Epithelial cell of prostate (primary cell): ENCODE measurements at regions not wholly inside any gene's neighbourhood (a gene's known extent, or its start where the extent isn't known, plus 50 kb on each side); places are given as distances from the start of the nearest gene placed in this dataset.
"Not testable (repeated sequence)": the region's sequence is repeated elsewhere in the genome, so short reads cannot be mapped to it uniquely, and the experiment has no call there.

Experiments
- DNase-seq: peaks from one replicate; pipeline ENCODE4 v3.0.0-alpha.2; 2011; ENCODE audit warnings: low read depth, low spot score
- H3K27ac ChIP-seq: fragments of 450-650 bp; 2 replicates; pipeline ENCODE4 v1.5.1; 2017; ENCODE audit warnings: mild to moderate bottlenecking

DNA sequence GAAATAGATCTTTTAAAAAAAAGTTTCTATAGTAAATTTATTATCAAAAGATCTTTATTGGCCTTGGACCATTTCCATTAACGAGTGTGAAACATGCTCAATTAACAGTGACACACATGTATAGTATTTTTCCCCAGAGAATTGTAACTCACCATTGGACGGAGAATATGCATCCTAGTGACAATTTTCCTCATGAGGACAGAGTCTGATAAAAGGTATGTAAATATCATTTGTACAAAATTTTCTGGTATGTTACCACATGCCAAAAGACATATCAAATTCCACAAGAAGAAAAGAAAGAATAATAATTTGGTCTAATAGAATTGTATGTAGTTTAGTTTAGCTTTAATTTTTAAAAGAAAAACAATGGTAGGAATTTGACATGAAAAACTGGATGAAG lies 1096.0 kb upstream of the FLRT2 start:
- DNase-seq = no peak
- no peak overlapping the region for H3K27ac ChIP-seq

DNA sequence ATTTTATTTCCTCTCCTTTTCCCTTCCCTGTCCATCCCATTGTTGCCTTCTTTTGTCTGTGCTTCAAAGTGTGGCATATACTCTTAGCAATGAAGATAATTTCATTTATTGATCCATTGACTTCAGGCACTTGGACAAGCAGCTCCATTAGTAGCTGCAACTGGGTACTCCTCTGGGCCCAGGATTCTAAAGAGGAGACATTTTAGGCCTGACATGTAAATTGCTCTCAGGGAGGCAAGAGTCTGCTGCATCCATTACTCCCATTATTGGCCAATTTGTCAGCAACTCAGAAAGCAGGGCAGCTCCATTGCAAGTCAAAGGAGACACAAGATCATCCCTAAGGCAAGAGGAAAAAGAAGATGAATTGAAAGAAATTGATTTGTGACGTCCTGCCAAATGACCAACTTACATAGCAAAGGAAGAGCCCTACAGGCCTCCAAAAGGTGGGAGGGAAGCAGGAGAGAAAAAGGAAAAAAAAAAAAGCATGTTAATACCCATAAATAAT lies 1094.1 kb upstream of the FLRT2 start:
- H3K27ac ChIP-seq = no peak overlapping the region

GRCh38 chr14:84436528-84436927 lies 1093.4 kb upstream of the FLRT2 start:
- H3K27ac ChIP-seq = no peak overlapping the region
- DNase-seq = no peak

More for the DNA sequence above, 1094.1 kb upstream of the FLRT2 start:
- no peak for DNase-seq

DNA sequence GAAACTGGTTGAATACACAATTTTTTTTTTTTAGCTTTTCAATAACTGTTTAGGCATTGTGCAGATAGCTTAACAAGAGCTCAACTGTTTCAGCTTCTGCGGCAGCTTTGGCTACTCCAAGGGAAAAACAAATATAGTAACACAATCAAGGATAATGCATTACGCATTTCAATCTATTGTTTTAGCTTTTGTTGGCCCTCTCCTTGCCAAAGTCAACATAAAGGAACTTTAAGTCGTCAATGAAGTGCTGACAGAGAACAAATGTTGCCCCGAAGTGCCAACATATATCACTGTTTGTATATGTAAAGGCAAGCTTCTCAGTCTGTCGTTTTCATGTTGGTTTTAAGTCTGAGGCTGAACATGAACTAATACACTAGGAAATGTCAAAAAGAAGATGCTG lies 1087.4 kb upstream of the FLRT2 start:
- H3K27ac ChIP-seq = no peak overlapping the region
- DNase-seq = no peak

- DNase-seq = no peak
- no peak overlapping the region for H3K27ac ChIP-seq
Measured at GRCh38 chr14:84445486-84445885, 1084.5 kb upstream of the FLRT2 start.

GRCh38 chr14:84446250-84446649 lies 1083.7 kb upstream of the FLRT2 start:
- no peak for DNase-seq
- no peak overlapping the region for H3K27ac ChIP-seq

DNA sequence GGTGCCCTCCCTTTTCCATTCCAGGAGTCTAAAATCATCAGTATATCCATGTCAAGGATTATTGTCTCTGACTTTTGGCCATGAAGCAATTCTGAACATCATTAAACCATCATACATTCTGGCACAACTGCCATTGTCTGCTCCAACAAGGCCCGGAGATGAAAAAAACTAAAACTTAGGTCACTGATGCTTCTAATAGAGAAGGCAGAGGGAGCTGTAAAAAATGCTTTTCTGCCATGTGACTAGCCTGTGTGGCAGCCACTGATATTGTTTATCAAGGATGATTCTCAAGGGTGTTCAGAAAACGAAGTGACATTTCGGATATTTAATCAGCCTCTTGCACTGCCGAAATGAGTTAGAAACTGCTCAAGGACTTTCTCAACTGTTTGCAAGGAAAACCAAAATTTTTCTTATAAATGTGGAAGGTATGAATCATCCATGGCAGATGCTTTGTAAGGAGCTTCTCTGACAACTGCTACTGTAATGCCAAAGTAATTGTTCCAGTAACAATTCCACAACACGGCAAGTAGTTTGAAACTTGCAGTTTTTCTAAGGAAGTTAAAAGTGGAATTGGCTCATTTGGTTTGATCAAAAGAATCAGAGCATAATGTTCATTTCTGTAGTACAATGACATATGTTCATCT lies 1076.5 kb upstream of the FLRT2 start:
- no peak for DNase-seq
- H3K27ac ChIP-seq = no peak overlapping the region

GRCh38 chr14:84454114-84454513 lies 1075.8 kb upstream of the FLRT2 start:
- no peak for DNase-seq

GRCh38 chr14:84456946-84457345 lies 1073.0 kb upstream of the FLRT2 start:
- DNase-seq = no peak

More at GRCh38 chr14:84454114-84454513, 1075.8 kb upstream of the FLRT2 start:
- H3K27ac ChIP-seq = no peak overlapping the region

GRCh38 chr14:84458881-84459280 lies 1071.1 kb upstream of the FLRT2 start:
- DNase-seq = no peak
- no peak overlapping the region for H3K27ac ChIP-seq

More at GRCh38 chr14:84456946-84457345, 1073.0 kb upstream of the FLRT2 start:
- no peak overlapping the region for H3K27ac ChIP-seq

GRCh38 chr14:84465880-84466279 lies 1064.1 kb upstream of the FLRT2 start:
- peak; percentile 10 for DNase-seq
- no peak overlapping the region for H3K27ac ChIP-seq

DNA sequence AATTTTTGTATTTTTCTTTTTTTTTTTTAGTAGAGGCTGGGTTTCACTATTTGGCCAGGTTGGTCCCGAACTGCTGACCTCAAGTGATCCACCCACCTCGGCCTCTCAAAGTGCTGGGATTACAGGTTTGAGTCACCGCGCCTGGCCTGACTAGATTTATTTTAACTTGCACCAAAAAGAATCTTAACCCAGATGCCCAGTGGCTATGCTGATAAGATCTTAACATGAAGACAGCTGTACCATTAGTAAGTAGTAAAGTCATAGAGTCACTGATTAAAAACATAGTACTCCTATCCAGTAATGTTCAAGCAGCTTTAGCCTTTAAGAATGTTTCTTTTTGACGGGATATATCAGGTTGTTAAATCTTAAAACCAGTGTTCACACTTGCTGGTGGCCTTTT lies 1061.8 kb upstream of the FLRT2 start:
- no peak overlapping the region for H3K27ac ChIP-seq
- peak; percentile 10 for DNase-seq

GRCh38 chr14:84477996-84478395 lies 1051.9 kb upstream of the FLRT2 start:
- no peak overlapping the region for H3K27ac ChIP-seq
- DNase-seq = no peak

DNA sequence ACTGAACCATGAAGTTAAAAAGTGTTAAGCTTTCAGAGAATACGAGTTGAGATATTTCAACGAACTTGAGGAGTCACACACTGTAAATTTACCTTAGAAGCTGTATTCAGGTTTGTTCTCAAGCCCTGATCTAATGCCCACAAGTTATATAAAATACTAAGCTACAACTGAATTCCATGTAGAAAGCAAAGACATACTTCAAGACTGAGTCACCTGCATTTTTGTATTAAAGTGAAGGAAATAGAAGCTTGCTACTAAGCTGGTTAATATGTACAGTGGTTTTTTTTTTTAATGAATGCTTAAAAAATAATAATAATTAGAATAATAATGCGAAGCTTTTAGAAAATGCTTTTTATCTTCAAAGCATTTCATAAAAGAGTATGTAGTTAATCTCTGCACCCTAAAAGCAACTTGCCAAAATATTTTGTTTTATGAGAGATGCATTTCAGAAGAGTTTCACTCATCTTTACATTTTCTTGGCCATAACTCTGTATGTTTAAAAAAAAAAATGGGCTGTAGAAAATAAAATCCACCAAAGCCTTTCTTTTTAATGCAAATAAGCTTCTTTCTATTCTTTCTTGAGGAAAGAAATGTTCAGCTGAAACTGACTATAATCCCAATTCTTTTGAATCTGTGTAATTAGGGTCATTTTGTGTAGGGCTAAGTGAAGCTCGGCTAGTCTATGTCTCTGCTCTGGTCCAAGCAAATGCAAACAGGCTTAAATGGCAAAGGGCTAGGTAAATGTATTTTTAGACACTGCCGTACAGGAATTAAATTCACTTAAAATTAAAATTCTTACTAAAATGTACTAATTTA lies 1047.5 kb upstream of the FLRT2 start:
- no peak overlapping the region for H3K27ac ChIP-seq
- no peak for DNase-seq

- DNase-seq = no peak
- H3K27ac ChIP-seq = no peak overlapping the region
Measured at GRCh38 chr14:84483072-84483420, 1046.9 kb upstream of the FLRT2 start.

GRCh38 chr14:84484243-84484642 lies 1045.7 kb upstream of the FLRT2 start:
- not testable (repeated sequence) for H3K27ac ChIP-seq, DNase-seq

GRCh38 chr14:84485036-84485435 lies 1044.9 kb upstream of the FLRT2 start:
- DNase-seq = no peak
- H3K27ac ChIP-seq = no peak overlapping the region

- no peak overlapping the region for H3K27ac ChIP-seq
- DNase-seq = no peak
Measured at GRCh38 chr14:84490081-84490480, 1039.9 kb upstream of the FLRT2 start.

- H3K27ac ChIP-seq = no peak overlapping the region
- no peak for DNase-seq
Measured at GRCh38 chr14:84492685-84493084, 1037.3 kb upstream of the FLRT2 start.

DNA sequence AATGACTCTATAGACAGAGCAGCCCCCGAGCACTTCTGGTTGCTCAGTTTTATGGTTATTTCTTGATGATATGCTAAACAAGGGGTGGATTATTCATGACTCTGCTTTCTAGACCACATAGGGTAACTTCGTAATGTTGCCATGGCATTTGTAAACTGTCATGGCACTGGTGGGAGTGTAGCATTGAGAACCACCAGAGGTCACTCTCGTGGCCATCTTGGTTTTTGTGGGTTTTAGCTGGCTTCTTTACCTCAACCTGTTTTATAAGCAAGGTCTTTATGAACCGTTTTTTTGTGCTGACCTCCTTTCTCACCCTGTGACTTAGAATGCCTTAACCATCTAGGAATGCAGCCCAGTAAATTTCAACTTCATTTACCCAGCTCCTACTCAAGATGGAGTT lies 1036.2 kb upstream of the FLRT2 start:
- DNase-seq = no peak
- no peak overlapping the region for H3K27ac ChIP-seq

- no peak overlapping the region for H3K27ac ChIP-seq
- DNase-seq = no peak
Measured at GRCh38 chr14:84496677-84497076, 1033.3 kb upstream of the FLRT2 start.

DNA sequence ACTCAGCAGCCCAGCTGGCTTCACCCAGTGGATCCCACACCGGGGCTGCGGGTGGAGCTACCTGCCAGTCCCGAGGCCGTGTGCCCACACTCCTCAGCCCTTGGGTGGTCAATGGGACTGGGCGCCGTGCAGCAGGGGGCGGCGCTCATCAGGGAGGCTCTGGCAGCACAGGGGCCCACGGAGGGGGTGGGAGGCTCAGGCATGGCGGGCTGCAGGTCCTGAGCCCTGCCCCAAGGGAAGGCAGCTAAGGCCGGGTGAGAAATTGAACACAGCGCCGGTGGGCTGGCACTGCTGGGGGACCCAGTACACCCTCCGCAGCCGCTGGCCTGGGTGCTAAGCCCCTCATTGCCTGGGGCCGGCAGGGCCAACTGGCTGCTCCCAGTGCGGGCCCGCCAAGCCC lies 1017.1 kb upstream of the FLRT2 start:
- not testable (repeated sequence) for H3K27ac ChIP-seq, DNase-seq
